ENCODE measurements at regions not wholly inside any gene's neighbourhood (a gene's known extent, or its start where the extent isn't known, plus 50 kb on each side); places are given as distances from the start of the nearest gene placed in this dataset.

GRCh38 chr21:31548688-31549087 is 110.8 kb upstream of the SOD1 start:
- TF ChIP-seq POLR2A (IDR thresholded peaks at IDR 0.05; ENCODE audit: low read depth, low read length) (no peak), NFXL1 (IDR thresholded peaks at IDR 0.05; ENCODE audit: borderline replicate concordance) (no peak), MYC (IDR thresholded peaks at IDR 0.05; ENCODE audit: insufficient read depth, insufficient read length, insufficient replicate concordance, low read length, severe bottlenecking) (no peak), CREB1 (IDR thresholded peaks at IDR 0.05; ENCODE audit: low read depth) (no peak), CTCF (IDR thresholded peaks at IDR 0.05 in 2 of 3, conservative IDR thresholded peaks at IDR 0.05 in 1 of 3; ENCODE audit: control insufficient read depth in 2 of 3, extremely low read depth in 1 of 3, insufficient read depth in 1 of 3, low read depth in 3 of 3, low read length in 3 of 3) (no peak; a peak in 1 of 6 replicates)
- TF ChIP-seq, protein P1, sequence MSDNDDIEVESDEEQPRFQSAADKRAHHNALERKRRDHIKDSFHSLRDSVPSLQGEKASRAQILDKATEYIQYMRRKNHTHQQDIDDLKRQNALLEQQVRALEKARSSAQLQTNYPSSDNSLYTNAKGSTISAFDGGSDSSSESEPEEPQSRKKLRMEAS (IDR thresholded peaks at IDR 0.05; ENCODE audit: low read depth, low read length) = no peak
